Stimulated activated CD4-positive, alpha-beta T cell treated with anti-CD3 and anti-CD28 coated beads, Interleukin-1b, Interleukin-23, amount 100 ng/mL, for 4 hours (primary cell): ENCODE measurements at regions not wholly inside any gene's neighbourhood (a gene's known extent, or its start where the extent isn't known, plus 50 kb on each side); places are given as distances from the start of the nearest gene placed in this dataset.

Experiments used
- DNase-seq, 2 donors: peaks; one replicate each; pipeline ENCODE4 v3.0.0-alpha.2; 2020; ENCODE audit warnings: low read depth in 2 of 2

DNA sequence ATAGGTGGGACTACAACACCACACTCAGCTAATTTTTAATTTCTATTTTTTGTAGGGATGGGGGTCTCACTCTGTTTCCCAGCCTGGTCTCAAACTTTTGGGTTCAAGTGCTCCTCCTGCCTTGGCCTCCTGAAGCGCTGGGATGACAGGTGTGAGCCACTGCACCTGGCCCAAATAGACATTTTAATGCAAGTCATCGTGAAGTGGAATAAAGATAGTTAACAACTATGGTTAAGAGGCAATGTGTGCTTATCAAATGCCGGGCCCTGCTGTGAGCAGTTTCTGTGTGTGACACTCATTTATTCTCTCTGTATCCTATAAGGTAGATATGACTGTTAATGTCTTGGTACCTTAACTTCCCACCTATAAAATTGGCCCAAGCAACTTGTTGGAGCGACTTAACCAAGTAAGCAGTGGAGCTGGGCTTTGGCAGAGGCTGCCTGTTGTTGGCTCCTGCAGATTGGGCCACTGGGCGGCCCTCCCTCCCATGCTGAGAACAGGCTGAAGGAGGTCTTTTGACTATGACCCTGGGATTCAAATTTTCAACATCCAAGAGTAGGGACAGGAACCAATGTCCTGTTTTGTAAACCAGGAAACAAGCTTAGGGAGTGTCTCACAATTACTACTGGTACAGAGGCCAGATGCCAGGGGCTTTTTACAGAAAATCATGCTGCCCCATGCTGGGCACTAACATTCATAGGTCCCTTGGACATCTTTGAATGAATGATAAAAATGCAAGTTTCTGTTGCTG, 450.7 kb downstream of the TSHZ3 start:
- no peak for DNase-seq

DNA sequence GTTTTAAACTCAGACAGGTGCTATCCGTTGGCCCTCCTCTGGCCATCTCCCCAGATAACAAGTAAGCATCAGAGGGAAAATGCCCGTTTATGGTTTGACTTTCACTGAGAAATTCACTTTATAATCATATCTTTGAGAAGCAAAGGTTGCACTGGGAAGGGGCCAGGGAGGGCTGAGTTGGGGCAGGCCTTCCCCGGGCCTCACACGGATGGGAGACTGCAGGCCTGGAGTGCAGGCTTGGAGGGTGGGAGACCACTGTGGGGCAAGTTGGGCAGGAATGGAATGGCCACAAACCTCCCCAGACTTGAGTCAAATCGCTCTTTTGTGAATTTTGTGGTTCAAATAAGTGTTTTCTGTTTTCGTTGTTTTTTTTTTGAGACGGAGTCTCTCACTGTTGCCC, 451.7 kb downstream of the TSHZ3 start:
- no peak for DNase-seq

DNA sequence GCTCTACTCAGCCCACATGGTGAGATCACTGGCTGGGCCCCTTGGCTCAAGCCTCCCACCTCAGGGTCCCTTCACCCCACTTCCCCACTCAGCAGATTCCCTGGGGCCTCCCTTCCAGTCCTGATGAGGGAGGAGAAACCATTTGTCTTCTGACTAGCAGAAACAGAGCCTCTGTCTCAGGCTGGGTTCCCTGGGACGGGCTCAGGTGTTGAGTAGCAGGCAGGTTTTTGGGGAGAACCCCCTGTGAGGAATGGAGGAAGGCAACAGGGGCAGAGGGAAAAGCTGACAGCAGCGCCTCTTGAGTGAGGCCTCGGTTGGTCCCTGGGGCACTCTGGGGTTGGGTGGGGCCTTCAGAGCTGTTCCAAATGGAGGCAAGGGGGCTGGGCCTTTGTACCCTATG, 452.2 kb downstream of the TSHZ3 start:
- no peak for DNase-seq

DNA sequence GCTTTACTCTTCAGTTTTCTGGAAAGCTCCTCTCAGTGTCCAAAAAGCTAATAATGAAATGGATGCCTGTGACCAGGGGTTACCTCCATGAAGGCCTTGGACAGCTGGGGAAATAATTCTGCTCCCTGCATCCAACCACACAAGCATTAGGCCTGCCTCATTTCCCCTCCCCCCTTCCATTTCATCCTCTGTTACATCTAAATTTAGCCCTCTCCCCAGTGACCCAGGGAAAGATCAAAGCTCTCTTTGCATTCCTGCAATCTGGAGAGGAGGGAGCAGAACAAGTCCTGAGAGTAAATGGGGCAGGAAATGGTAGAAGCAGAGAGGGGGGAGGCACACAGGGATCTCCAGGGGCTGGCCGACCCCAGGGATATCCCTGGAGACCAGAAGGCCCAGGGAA, 452.7 kb downstream of the TSHZ3 start:
- DNase-seq = no peak

DNA sequence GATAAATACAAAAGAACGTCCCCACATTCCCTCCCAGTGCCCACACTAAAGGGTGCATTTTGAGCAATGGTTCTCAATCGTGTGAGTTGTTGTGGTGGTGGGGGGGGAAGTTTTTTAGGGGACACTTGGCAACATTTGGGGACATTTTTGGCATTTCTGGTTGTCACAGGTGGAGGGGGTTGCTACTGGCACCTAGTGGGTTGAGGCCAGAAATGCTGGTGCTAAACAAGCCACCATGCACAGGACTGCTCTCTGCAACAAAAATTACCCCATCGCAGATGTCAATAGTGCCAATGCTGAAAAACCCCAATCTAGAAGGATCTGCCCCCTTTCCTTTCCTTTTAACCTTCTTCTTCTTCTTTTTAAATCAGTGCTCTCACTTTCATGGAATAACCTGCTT, 453.3 kb downstream of the TSHZ3 start:
- no peak for DNase-seq

DNA sequence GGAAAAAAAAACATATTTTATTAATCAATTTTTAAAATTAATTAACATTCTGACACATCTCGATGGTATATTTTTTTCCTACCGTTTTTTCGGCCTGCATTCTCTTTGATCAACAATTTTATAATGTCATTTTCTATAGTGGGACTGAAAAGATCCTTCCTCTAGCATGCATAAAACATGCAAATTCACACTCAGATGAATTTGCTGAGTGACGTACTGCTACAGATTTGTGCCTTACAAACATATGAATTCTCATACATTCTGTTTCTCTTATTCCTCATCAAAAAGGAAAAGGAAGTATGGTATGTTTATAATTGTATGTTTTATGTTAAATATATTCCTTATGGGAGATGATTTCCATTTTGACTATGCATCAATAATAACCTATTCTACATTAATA, 458.2 kb downstream of the TSHZ3 start:
- no peak for DNase-seq

DNA sequence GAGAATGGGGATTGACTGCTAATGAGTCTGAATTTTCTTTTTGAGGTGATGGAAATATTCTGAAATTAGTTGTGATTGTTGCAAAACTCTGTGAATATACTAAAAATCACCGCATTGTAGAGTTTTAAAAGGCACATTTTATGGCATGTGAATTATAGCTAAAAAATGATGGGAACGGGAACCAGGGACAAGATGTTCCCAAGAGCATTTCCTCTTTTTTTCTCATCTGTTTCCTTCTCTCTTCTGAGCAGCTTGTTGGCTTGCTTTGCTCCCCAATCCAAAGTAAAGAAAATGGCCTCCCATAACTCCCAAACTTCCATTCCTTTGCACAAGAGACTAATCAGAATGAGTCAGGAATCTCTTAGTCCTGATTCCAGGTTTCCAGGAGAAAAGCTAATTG, 459.2 kb downstream of the TSHZ3 start:
- DNase-seq = no peak

DNA sequence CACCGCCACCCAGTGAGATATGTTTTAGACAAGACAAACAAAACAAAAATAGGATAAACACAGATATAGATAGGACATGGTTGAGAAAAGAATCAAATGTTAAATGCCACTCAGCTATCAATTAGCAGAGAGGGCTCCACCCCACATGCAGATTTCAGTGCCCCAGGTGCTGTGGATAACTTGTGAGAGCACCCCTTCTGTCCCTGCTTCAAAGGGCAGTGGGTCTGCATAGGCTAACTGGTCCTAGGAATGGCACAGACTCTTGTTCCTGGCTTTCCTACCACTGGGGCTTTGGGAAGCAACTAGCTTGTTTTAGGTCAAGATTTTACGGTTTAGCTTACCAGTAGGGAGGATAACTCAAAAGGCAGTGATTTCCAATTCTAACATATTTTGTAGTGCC, 460.3 kb downstream of the TSHZ3 start:
- no peak for DNase-seq

DNA sequence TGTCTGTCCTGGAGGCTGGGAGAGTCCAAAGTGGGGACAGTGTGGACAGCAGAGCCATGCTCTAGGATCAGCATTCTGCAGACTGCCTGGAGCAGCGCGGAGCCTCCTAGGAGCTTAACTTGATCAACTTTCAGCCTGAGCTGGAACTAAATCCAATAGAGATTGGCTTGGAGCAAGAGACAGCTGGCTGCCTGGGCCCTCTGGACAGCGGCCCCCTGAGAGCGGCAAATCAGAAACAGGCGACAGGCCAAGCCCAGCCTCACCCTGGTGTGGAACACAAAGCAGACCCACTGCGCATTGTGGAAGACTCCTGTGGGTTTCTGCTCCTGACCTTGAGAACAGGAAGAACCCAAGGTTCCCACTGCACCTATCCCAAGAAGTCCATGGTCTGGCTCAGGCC, 462.2 kb downstream of the TSHZ3 start:
- DNase-seq = no peak

DNA sequence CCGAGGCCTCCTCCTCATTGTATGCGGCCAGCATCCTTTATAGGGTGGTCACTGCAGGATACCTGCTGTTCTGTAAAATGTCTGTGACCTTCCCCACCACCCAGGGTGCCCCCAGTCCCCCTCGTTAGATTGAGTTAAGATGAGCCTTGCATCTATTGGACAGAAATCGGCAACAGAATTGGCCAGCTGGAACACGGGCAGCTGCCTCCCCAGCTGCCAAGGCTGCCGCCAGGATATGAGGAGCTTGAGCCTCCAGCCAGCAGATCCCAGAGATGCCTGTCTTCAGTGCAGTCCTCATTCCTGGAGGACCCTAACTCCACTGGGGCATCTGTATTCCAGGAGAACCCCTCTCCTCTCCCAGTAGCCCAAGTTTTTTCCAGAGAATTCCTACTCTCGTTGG, 463.0 kb downstream of the TSHZ3 start:
- DNase-seq = no peak

DNA sequence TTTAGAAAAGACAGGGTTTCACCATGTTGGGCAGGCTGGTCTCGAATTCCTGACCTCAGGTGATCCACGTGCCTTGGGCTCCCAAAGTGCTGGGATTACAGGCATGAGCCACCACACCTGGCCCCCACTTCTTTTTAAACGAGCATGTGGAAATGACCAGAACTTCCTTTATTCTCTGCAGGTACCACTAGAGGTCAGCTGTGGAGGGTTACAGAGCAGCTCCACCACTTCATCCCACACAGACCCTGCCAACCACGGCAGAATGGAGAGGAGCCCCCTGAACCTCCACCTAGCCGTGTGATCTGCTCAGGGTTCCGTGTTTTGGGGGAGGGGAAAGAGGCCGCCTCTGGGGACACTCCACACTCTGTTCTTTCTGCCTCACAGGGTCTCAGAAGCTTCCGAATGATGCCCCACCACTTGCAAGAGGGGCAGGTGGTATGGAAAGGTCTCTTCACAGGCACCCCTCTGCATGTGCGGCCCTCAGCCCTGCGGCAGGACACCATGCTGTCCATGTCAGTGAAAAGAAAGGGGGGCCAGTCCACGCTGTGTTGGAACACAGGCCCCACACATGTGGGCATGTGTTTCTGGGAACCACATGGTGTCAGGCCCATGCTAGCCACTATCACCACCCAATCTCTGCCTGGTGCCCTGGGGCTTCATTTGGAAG, 465.0 kb downstream of the TSHZ3 start:
- no peak for DNase-seq

DNA sequence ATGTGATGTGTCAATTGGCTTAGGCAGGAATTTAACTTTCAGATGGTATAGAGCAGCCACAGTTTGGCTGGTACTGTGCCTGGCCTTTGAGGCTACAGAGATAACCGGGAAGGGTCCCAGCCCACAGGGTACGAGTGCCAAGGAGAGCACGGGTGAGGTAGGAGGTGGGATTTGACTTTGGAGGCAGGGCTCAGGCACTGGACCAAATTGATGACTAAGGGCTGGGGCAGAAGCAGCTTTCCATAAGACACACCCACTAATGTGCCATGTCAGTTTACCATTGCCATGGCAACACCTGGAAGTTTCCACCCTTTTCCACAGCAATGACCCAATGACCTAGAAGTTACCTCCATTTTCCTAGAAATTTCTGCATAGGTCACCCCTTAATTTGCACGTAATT, 466.2 kb downstream of the TSHZ3 start:
- DNase-seq = no peak

DNA sequence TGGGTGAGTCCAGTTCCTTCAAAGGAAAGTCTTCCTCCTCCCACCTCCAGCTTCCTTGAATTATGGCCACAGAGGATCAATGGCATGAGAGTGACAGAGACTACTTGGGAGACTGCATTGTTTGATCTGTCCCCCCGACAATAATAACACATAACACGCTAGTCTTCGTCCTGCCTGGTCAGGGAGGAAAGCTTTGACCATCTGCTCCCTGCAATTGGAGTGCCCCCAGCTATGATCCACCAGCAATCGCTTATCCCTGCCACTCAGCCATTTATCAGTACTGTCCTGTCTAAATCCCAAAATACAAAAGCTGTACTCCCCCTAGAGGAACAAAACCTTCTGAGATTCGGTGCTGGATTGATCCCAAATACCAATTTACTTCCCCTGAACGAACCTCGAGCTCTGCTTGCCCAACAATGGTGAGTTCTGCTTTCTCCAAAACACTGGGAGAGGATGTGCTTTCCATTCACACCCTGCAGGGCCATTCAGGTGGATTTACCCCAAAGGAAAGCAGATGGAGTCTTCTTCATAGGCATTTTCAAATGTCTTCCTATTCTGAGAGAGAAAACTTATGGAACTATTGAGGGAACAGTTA, 466.7 kb downstream of the TSHZ3 start:
- DNase-seq = no peak

DNA sequence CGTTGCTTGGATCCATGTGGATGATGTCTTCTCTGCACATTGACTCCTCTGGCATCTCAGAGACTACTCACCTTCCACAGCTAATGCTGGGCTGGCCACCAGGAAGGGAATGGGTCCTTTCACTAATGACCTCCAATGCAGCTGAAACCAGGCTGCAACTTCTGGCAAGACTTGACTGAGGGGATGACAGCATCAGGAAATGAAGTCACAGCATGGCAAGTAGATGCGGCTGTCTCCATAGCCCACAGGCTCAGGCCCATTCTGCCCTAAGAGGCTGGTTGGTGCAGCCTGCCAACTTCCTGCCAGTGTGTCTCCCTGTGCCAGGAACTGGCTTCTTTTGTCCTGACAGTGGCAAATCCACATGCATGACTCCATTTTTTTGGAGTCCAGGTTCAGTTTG, 467.3 kb downstream of the TSHZ3 start:
- no peak for DNase-seq

DNA sequence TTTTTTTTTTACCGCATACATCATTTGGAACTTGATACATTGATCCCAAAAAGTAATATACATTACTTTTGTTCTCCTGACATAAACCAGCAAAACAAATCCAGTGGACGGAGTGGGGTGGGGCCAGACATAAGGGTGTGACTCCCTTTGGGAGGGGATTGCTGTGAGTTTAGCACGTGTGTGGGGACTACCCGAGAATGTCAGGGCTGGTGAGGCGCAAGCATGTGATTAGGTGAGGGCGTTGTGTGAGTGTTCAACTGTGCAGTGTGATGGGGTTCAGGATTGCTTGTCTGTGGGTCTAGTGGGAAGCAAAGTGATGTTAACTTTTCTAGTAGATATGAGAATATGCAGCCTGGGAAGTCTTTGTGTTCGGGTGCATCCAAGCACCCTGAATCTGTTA, 468.0 kb downstream of the TSHZ3 start:
- no peak for DNase-seq

DNA sequence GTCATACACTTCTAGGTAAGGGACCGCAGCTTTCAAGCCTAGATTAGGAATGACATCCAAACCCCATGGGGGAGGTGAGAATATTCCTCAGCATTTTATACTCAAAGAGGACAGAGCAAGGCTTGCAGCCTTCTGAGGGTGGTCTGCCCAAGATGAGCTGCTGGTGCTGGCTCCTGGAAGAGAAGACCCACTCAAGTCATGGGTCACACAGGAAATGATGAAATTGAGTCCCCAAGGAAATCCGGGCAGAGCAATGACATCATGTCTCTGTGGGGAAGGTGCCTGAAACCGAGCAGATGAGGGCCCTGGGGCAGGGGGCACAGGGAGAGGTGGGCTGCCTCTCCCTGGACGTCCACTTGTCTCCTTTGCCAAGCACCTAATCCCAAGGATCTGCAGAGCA, 468.7 kb downstream of the TSHZ3 start:
- no peak for DNase-seq

DNA sequence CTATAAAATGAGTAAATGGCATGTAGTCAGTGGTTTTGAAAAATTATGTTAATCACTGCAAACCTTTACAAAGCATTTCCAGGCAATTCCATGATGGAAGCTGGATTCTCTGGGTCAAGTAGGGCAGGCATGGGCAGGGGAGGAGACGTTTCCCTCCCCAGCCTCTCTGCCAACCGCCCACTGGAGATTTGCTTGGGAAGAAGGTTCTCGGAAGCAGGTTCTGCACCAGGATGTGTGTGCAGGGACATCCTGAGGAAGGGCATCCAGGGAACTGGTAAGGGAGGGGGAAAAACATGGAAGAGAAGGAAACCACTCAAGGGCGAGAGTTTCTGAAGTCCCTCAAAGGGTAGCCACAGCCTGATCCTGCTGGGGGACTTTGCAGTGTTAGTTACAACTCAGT, 469.1 kb downstream of the TSHZ3 start:
- no peak for DNase-seq

DNA sequence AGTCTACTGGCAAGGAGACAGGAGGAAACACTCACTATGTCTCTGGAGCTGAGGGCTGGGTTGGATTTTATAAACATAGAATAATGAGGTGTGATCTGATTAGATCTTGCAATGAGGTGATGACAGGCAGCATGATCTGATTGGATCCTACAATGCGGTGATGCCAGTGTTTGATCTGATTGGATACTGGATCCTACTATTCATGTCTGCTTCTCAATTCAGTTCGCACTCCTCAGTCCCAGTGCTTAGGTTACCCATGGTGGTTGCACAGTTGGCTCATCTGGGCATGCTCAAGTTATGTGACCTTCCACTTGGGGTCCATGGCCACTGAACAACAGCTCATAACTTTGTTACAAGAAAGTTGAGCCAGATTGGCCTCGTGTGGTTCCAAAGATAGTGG, 469.5 kb downstream of the TSHZ3 start:
- no peak for DNase-seq

DNA sequence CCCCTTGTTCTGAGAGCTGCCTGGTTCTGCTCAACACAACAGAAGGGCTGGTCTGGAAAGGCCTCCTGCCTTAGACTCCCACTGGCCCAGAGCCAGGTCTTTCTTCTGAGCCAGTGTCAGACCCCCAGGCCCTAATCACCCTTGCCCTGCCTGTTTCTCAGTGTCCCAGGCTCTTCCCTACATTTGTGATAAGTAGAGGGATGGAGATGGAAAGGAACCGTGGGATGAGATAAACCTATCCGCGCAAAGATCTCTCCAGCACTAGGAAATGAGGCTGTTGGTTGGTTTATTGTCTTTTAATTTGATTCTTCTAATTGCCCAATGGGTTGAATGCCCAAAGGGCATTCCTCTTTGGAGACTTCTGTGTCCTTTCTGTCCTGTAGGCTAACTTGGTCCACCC, 470.0 kb downstream of the TSHZ3 start:
- DNase-seq = no peak

DNA sequence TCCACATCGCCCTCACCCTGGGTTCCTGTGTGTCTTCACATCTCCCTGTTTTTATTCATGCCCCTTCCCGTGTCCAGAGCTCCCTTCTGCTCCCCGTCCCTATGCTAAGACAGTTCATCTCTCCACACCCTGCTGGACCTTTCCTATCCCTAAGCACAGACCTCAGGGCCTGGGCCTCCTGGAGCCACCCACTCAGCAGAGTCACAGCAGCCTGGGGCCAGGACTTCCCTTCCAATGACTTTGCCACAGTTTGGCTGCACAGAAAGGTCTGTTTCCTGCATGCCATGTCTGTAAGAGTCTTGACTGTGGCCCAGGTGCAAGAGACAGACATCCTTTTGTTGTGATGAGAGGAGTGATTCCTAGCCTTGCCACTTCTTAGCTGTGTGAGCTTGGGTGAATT, 470.7 kb downstream of the TSHZ3 start:
- DNase-seq = no peak

DNA sequence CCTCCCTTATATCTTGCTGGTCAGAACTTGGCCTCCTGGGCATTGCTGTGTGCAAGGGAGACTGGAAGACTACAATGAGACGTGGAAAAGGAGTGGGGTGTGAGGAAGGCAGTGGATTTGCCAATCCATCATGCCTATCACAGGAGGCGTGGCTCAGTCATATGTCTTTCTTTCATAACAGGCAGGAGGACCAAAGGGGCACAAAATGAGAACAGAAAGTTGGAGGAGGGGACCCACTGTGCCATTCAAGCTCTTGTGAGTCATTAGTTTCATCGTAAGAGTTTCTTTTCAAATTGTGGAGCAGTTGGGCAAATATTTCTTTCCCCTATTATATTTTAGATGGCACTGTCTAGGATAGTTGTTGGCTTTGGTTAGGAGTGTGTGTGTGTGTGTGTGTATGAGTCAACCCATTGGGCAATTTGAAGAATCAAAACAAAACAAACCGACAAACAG, 471.5 kb downstream of the TSHZ3 start:
- no peak for DNase-seq

DNA sequence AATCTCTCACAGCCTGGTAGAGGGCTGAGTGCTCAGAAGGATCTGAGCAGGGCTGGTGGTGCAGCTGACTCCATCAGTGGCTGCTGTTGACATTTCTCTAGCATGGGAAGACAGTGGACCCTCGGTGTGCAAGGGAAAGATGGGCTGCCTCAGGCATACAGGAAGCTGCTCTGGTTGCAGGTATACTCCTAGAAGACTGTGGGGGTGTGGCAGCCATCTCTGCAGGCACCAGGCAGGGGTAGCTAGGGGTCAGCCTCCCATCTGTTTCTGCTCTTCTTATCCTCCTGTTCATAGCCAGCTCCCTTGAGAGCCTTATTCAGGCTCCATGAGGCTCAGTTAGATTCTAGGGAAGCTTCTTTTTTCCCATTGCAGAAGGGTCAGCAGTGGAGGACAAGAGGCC, 475.5 kb downstream of the TSHZ3 start:
- no peak for DNase-seq

DNA sequence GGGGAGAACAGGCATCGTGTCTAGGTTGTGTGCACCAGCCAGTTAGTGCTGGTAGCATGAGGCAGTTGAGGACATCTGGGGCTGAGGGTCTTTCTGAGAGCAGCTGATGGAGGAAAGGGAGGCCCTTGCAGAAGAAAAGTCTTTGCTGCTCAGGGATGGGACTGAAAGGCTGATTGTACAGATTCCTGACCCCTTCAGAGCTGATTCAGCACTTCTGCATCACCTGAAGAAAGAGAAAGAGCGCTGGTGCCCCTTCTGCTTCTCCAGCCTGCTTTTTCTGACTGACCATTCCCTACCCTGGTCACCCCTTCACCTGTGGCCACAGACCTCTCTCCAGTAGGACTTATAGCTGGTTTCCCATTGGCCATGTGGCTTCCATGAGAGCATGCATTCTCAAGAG, 476.2 kb downstream of the TSHZ3 start:
- DNase-seq = no peak
